Stimulated activated CD4-positive, alpha-beta T cell treated with anti-CD3 and anti-CD28 coated beads, Interleukin-1b, Interleukin-23, amount 100 ng/mL, for 1 hour (primary cell): ENCODE measurements at regions not wholly inside any gene's neighbourhood (a gene's known extent, or its start where the extent isn't known, plus 50 kb on each side); places are given as distances from the start of the nearest gene placed in this dataset.
"Not testable (repeated sequence)": the region's sequence is repeated elsewhere in the genome, so short reads cannot be mapped to it uniquely, and the experiment has no call there.

Experiments
- DNase-seq, 2 donors: peaks; one replicate each; pipeline ENCODE4 v3.0.0-alpha.2; 2020; ENCODE audit warnings: low read depth in 2 of 2

DNA sequence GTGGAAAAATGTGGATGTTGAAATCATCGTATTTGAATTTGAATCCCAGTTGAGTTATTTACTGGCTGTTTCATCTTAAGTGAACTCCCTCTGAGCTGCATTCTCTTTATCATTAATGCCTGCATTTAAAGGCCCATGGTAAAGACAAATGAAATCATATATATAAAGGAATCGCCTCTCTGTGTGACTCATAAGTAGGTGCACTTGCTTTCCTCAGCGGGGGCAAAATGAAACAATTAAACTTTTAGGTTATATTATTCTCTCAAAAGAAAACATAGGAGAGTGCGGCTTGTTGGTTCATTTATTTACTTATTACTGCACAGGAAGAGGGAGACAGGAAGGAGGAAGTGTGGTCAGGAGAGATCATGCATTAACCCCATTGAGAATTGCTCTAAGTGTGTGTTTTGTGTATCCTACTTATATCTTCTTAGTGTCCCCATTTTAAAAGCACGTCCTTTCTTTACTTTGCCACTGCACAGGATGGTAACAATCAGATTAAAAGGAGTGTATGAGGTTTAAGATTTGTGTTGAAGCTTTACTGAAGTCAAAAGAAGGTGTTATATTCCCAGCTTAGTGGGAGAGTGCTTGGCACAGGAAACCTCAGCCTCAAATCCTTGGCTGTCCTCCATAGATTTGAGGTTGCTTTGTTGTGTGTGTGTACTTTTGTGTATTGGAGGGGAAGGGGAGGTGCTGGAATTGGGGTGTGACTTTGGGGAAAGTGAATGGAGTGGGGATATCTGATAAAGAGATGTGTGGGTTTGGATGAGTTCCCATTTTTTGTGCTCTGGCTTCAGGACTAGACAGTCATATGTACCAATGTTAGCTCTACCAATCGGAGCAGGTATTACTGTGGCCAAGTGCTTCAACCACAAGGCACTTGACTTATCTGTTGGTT is 595.8 kb upstream of the NR2F2 start:
- DNase-seq: no peak

GRCh38 chr15:95737060-95737459 is 593.4 kb upstream of the NR2F2 start:
- DNase-seq: no peak

- DNase-seq: no peak
Observed at GRCh38 chr15:95739131-95739530, 591.4 kb upstream of the NR2F2 start.

DNA sequence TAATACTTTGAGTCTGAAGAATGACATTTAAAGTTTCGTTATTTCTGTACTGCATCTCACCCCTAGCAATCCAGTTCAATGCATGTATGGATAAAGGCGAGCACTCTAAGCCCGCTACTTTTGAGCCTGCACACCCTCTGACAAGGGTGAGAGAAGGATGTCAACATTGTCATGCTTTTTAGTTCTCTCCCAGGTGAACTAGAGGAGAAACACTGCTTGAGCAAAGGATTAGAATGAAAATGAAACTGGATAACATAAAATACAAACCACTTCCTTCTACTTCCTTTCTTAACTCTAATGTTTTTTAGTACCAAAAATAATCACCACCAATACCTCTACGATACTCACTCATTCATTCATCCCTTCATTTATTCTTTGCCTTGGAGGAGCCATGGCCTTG is 588.7 kb upstream of the NR2F2 start:
- DNase-seq: no peak

- no peak for DNase-seq
Observed at GRCh38 chr15:95742256-95742655, 588.2 kb upstream of the NR2F2 start.

DNA sequence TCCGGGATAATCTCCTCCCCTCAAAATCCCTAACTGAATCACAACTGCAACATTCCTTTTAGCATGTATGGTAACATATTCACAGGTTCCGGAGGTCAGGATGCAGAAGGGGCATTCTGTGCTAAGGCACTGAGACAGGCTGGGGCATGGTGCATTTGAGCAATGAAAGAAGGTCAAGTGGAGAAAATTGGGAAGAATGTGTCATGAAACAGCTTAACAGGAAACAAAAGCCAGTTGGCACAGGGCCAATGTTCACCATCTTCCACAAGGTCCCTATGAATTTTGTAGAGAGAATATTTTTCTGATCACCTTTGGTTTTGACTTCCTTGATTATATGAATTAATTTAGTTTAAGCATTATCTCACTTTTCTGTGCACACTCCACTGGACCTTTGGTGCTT is 587.7 kb upstream of the NR2F2 start:
- no peak for DNase-seq

DNA sequence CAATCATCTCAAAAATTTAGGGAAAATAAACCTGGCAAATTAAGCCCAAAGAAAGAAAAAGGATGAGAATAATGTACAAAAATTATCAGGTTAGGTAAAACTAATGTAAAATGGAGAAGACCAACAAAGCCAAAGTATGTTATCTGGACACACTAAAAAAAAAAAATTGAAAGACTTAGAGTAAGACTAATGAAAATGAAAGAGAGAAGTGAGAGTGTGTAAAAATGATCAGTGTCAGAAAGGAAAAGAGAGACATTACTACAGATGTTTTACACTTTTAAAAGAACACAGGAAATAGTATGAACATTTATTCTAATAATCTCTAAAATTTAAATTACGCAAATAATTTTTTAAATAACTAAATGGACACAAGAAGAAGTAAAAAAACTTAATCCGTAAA is 573.3 kb upstream of the NR2F2 start:
- no peak for DNase-seq

DNA sequence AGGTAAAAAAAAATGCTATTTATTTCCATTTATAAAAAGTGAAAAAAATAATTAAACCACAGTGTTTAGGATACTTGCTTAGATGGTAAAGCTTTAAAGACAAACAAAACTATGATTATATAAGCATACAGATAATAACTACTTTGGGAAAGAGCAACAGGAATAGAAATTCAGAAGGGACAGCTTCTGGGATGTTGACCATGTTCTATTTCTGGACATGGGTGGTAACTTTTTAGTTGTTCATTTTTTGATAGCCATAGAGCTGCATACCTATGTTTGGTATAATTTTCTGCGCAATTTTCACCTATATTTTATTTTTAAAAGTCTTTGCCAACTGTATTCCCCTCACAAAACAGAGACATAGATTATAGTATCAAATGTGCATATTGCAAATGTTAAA is 572.0 kb upstream of the NR2F2 start:
- no peak for DNase-seq

- DNase-seq: no peak
Observed at GRCh38 chr15:95758851-95759250, 571.6 kb upstream of the NR2F2 start.

GRCh38 chr15:95760508-95760907 is 570.0 kb upstream of the NR2F2 start:
- no peak for DNase-seq

DNA sequence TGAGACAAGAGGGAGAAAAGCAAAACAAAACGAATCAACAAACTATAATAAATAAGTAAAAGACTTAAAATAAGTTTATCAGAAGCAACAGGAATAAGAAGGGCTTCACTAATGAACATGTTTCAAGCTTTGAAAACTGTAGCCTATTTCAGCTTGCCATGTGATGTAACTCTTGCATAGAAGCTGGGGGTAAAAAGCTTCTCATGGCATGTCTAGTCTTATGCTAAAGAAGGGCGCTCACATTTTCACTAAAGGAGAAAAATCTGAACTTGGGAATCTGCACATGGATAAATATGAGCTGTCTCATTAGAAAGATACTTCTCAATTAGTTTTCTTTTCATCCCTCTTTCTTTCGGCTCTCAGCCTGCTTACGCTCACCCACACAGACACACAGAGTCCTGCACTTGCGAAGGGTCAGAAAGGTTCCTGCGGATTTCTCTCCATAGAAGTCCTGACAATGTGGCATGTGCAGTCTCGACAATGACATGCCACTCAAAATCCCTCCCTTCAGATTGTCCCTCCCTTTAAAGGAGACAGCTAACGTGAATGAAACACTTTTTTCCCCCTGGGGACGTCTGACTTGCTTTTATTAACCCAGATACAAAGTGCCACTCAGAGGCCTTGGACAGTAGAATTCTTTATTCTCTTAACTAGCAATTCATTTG is 568.9 kb upstream of the NR2F2 start:
- no peak for DNase-seq

GRCh38 chr15:95763426-95763825 is 567.1 kb upstream of the NR2F2 start:
- DNase-seq: no peak

DNA sequence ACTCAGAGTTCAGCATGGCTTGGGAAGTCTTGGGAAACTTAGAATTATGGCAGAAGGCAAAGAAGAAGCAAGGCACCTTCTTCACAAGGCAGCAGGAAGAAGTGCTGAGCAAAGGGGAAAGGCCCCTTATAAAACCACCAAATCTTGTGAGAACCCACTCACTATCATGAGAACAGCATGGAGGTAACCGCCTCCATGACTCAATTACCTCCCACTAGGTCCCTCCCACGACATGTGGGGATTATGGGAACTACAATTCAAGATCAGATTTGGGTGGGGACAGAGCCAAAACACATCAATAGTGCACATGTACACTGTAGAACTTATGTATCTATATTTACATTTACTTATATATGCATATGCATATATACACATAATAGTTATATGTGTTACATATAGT is 565.3 kb upstream of the NR2F2 start:
- DNase-seq: no peak

GRCh38 chr15:95770196-95770595 is 560.3 kb upstream of the NR2F2 start:
- DNase-seq: no peak

- DNase-seq: no peak
Observed at GRCh38 chr15:95772982-95773381, 557.5 kb upstream of the NR2F2 start.

- no peak for DNase-seq
Observed at GRCh38 chr15:95784508-95784907, 546.0 kb upstream of the NR2F2 start.

DNA sequence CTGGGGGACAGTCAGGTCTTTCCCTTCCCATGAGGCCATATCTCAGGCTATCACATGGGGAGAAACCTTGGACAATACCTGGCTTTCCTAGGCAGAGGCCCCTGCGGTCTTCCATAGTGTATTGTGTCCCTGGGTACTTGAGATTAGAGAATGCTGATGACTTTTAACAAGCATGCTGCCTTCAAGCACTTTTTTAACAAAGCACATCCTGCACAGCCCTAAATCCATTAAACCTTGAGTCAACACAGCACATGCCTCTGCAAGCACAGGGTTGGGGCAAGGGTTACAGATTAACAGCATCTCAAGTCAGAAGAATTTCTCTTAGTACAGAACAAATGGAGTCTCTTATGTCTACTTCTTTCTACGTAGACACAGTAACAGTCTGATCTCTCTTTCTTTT is 545.2 kb upstream of the NR2F2 start:
- not testable (repeated sequence) for DNase-seq

- no peak for DNase-seq
Observed at GRCh38 chr15:95793231-95793630, 537.3 kb upstream of the NR2F2 start.

DNA sequence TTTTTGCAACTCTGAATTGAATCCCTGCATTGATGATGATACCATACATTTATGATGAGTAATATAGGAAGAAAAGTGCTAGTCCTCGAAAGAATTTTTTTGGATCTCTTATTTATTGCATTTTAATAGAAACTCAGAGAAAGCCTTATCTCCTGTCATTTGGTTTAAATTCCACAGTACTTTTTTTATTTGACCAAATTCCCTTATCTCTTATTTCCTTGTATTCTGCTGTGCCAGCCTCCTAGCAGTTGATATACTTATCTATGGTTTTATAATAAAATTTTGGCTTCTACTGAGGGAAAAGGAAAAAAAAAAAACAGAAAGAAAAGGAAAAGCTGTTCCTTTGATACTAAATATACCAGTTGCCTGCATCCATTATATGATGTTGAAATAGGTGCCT is 535.1 kb upstream of the NR2F2 start:
- no peak for DNase-seq

DNA sequence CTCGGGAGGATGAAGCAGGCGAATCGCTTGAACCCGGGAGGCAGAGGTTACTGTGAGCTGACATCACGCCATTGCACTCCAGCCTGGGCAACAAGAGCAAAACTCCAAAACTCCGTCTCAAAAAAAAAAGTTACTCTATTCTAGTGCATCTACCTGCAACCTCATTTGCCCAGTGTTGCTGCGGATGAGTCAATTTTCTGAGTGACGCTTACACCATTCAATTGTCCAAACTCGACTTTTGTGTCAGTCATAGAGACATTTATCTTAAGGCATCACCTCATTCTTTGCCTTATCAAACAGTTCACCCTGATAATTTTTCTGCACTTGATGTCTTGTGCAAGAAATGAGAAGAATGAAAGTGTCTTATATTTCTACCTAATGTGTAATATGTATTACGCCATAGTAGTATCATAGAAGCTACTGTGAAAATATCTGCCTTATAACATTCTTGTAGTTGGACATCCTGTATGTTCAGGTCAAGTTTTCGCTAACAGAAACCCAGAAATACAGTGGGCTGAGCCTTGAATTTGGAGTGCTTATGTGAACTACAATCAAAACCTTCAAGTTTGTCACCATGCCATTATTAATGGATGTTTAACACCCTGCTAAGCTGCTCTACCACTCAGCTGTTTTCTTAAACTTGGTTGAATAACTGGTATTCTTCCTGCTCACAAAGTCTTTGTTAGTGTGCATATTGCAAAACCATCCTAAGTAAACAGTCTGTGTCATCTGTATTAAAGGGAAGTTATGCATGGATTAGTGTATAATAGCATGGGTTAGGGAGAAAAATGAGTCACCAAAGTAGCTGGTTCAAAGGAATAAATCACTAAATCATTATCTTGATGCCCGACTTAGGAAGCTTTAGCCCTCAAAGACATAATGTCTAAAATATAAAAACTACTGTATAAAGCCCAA is 531.0 kb upstream of the NR2F2 start:
- DNase-seq: no peak

DNA sequence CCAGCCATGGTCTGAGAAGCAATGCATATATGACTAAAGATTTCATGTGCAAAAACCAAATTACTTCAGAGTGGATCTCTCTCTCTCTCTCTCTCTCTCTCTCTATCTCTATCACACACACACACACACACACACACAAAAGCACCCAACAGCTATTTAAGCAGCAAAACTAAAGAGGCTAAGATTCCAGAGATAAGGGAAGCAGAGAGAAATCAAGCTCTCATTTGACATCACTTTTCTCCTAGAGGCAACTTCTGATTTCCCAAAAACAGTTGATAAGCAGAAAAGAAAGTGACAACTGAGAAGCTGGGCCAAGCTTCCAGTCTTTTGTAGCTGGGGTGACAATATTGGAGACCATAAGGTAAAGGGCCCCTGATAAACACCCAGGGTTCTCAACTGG is 526.0 kb upstream of the NR2F2 start:
- no peak for DNase-seq

DNA sequence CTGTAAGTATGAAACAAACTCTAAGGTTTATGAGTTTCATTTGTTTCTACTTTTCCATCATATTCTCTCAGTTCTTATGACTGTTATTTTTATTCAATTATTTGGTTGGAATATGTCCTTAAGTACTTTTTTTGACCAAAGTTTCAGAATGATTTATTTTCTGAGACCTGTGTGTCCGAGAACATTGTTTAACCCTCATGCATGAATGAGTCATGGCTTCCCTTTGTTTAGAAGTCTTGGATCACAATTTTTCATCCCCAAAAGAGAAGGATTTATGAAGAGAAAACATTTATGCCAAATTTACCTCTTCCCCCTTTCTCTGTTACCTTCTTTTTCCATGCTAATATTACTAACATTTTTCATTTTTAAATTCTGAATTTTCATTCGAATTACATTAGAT is 518.0 kb upstream of the NR2F2 start:
- DNase-seq: no peak
